SK-N-DZ (cell line): ENCODE measurements at regions not wholly inside any gene's neighbourhood (a gene's known extent, or its start where the extent isn't known, plus 50 kb on each side); places are given as distances from the start of the nearest gene placed in this dataset.
"Not testable (repeated sequence)": the region's sequence is repeated elsewhere in the genome, so short reads cannot be mapped to it uniquely, and the experiment has no call there.

ENCODE experiments used
- DNase-seq: peaks from one replicate; pipeline ENCODE4 v3.0.0-alpha.2; 2015; ENCODE audit warnings: low spot score

GRCh38 chr5:89229331-89230070 is 346.5 kb upstream of the MEF2C start:
- no peak for DNase-seq

DNA sequence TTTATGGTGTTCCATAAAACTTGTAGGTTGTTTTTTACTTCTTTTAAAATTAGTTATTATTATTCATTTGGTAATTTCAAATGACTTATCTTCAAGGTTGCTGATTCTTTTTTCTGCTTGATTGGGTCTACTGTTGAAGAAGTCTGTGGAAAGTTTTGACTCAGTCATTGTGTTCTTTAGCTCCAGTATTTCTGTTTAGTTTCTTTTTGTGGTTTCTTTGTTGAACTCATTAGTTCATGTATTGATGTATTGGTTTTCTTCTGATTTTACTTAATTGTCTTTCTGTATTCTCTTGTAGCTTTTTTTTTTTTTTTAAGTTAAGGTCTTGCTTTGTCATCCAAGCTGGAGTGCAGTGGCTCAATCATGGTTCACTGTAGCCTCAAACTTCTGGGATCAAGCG is 345.4 kb upstream of the MEF2C start:
- no peak for DNase-seq

- DNase-seq, result no peak
Observed at GRCh38 chr5:89218364-89218763, 335.4 kb upstream of the MEF2C start.

- no peak for DNase-seq
Observed at GRCh38 chr5:89216606-89217005, 333.6 kb upstream of the MEF2C start.

- DNase-seq, result no peak
Observed at GRCh38 chr5:89213573-89213972, 330.6 kb upstream of the MEF2C start.

- DNase-seq, result no peak
Observed at GRCh38 chr5:89211836-89212235, 328.9 kb upstream of the MEF2C start.

DNA sequence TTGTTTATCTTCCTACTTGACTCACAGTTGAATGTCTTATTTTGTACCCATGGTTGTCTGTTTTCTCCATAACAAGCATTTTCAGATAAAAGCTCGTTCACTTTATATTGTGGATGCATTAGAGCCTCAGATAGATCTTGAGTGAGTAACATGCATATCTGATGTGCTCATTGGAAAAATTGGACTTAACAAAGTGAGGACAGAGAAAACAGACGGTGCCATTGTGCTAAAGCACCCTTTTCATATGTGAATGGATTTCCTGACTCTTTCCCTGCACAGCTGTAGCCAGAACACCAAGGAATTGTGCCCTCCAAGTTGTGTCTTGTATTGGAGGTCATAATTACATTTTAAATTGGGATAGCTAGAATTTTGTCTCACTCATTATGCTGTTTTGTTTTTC is 325.8 kb upstream of the MEF2C start:
- DNase-seq, result no peak

- DNase-seq, result no peak
Observed at GRCh38 chr5:89208392-89208791, 325.4 kb upstream of the MEF2C start.

DNA sequence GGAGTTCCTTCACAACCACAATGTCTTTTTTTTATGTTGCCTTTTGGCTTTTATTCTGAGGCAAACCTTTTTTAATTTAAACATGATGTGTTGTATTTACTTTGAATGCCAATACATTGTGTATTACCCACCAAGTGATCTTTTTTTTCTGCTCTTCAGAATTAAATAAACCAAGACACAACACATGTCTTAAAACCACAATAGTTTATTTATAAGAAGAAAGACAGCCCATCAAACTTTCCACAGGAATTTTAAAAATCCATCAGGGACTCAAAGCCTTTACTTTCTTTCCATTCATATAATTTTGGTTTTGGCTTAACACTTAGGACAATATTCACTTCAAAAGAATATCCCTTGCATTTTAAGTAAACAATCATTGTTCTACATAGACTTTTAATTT is 321.8 kb upstream of the MEF2C start:
- DNase-seq, result no peak

DNA sequence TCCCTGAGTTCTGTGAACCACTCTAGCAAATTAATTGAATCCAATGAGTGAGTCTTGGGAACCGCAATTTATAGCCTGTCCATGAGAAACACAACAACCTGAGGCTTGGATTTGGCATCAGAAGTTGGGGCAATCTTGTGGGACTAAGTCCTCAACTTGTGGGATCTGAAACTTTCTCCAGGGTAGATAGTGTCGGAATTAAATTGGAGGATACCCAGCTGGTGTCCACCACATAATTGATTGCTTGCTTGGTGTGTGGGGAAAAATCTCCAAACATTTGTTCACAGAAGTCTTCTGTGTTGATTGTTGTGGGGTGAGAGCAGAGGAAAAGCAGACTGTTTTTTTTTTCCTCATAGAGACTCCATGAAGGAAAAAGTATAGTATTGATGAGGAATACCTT is 320.6 kb upstream of the MEF2C start:
- DNase-seq, result no peak

- DNase-seq, result no peak
Observed at GRCh38 chr5:89200899-89201298, 317.9 kb upstream of the MEF2C start.

DNA sequence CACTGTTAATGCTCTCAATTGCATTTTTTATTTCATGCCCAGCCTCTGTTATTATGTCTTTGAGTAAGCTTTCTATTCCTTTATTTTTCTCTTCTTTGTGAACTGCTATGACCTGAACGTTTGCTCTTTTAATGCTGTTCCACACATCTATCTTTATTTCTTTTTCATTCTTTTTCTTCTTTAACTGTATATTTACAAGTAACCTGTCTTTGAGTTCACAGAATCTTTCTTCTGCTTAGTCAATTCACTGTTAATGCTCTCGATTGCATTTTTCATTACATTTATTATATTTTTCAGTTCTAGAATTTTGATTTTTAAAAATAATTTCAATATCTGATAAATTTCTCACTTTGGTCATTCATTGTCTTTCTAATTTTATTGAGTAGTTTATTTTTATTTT is 316.3 kb upstream of the MEF2C start:
- no peak for DNase-seq

DNA sequence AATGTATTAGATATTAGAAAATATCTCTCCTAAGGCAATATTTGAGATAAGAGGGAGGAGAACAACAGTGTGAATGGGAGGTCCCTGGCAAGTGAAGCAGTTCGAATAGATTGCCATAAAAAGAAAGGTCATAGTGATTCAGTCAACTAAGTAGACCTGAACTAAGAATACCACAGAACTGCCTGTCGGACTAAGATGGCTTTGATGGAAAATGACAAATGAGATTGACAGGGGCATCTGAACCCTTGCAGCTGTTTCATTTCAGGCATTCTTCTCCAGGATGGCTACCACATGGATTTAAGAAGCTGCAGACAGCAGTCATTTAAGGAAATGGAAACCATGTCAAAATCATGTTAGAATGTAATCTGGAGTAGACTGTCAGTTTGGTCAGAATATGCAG is 308.4 kb upstream of the MEF2C start:
- peak; percentile 19 for DNase-seq

GRCh38 chr5:89190515-89191265 is 307.7 kb upstream of the MEF2C start:
- DNase-seq, result no peak

DNA sequence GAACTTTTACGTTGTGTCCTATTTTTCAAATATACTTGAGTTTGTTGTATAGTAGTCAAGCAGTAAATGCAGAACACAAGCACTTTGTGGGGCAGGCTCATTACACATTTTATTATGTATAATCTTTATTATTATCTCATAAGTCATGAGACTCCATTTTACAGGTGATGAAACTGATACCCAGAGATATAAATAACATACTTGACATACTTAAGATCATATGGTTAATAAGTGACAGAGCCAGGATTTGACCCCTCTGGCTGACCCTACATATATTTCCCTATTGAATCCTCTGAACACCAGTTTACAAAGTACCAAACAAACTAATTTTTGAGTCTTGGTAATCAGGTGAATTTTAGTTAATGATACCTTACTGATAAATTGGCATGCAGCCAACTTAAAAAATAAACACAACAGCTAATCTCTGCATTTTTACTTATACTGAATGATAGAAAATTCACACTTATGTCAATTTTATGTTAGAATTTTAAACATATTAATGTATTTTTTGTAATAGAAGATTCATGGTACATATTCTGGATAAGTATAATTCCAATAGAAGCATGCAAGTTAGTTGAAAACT is 305.0 kb upstream of the MEF2C start:
- no peak for DNase-seq

DNA sequence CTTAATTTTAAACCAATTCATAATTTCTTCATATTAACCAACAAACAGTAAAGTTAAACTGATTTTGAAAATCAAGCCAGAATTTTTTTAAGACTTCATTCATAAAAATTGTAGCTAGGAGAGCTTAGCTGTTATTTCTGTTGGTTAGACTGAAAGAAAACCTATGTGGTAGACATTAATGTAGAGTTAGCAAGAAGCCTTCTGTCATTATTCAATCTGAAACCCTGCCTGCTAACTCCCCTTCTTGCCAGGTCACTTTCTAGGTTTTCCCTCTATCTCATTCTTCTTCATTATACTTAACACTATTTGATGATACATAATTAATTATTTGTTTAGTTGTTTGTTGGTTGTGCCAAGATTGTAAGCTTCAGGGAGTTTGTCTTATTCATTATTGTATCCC is 304.3 kb upstream of the MEF2C start:
- DNase-seq, result no peak

DNA sequence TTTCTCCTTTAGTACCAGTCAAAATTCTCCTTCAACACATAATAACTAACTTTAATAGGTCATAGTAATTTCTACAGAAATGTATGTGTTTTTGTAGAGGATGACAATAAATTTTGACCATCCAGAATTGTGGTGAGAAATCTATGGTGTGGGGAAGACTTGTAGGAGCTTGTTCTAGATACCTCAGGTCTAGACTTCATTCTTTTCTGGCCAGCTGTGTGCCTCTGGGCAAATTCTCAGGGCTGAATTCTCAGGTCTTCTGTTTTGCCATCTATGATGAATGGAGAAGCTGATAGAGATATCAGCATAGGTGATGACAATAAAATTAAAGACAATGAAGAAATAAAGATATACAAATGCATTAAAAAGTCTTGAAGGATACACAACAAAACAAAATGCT is 298.6 kb upstream of the MEF2C start:
- DNase-seq, result no peak

GRCh38 chr5:89179731-89180130 is 296.7 kb upstream of the MEF2C start:
- DNase-seq, result no peak

GRCh38 chr5:89178541-89178940 is 295.6 kb upstream of the MEF2C start:
- no peak for DNase-seq

DNA sequence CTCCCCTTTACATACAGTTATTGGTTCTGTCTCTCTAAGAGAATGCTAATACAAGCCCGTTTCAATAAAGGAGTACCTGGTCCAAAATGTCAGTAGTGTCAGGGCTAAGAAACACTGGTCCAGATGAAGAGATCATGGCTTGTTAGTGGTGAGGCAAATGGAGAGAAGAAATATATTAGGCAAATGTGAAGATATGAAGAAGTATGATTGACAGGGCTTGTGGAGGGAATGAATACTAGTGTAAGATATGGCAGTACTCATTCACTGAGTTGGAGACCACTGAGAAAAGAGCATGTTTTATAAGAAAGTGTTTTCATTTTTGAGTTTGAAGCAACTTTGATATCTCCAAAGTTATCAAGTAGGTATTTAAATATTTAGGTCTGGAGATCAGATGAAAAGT is 290.5 kb upstream of the MEF2C start:
- DNase-seq, result no peak

GRCh38 chr5:89168766-89169165 is 285.8 kb upstream of the MEF2C start:
- DNase-seq, result no peak

GRCh38 chr5:89164703-89165102 is 281.7 kb upstream of the MEF2C start:
- not testable (repeated sequence) for DNase-seq

DNA sequence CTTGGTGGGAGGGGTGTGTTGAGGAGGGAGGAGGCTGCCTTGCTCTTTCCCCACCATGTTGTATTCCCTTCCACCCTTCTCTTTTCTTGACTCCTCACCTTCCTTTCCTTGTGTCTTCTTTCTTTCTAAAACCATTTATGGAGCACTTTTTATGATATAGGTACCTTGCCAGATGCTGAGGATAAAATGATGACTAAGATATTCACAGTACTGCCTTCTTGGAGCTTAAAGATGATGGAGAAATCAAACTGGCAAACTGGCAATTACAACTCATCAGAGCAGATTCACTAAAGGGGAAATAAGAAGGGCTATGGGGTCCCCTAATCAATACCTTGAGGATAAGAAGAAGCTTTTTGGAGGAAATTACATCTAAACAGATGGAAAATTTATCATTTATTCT is 273.2 kb upstream of the MEF2C start:
- DNase-seq, result no peak
